ENCODE measurements at regions not wholly inside any gene's neighbourhood (a gene's known extent, or its start where the extent isn't known, plus 50 kb on each side); places are given as distances from the start of the nearest gene placed in this dataset.

- TF ChIP-seq, protein P1, sequence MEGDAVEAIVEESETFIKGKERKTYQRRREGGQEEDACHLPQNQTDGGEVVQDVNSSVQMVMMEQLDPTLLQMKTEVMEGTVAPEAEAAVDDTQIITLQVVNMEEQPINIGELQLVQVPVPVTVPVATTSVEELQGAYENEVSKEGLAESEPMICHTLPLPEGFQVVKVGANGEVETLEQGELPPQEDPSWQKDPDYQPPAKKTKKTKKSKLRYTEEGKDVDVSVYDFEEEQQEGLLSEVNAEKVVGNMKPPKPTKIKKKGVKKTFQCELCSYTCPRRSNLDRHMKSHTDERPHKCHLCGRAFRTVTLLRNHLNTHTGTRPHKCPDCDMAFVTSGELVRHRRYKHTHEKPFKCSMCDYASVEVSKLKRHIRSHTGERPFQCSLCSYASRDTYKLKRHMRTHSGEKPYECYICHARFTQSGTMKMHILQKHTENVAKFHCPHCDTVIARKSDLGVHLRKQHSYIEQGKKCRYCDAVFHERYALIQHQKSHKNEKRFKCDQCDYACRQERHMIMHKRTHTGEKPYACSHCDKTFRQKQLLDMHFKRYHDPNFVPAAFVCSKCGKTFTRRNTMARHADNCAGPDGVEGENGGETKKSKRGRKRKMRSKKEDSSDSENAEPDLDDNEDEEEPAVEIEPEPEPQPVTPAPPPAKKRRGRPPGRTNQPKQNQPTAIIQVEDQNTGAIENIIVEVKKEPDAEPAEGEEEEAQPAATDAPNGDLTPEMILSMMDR (conservative IDR thresholded peaks at IDR 0.05; ENCODE audit: low read depth, low read length): no peak
- TF ChIP-seq EZH2phosphoT487 (IDR thresholded peaks at IDR 0.05; ENCODE audit: borderline replicate concordance, low read length) (no peak), EZH2 (IDR thresholded peaks at IDR 0.05; ENCODE audit: low read length, unreplicated experiment) (no peak)
These were observed 94.2 kb downstream of the TFAP2C start for GRCh38 chr20:56723331-56723730.

Data from PC-3 (cell line).